Mesendoderm (in vitro differentiated cells): ENCODE measurements at regions not wholly inside any gene's neighbourhood (a gene's known extent, or its start where the extent isn't known, plus 50 kb on each side); places are given as distances from the start of the nearest gene placed in this dataset.

ENCODE experiments used
- DNase-seq: peaks from one replicate; pipeline ENCODE4 v3.0.0; 2013
- H2AK5ac ChIP-seq: 2 replicates; pipeline ENCODE4 v1.6.1; 2013; ENCODE audit warnings: low read length, inconsistent platforms
- H2BK120ac ChIP-seq: 2 replicates; pipeline ENCODE4 v1.6.1; 2013; ENCODE audit warnings: low read depth, mild to moderate bottlenecking, low read length, moderate library complexity, mixed read lengths
- H2BK15ac ChIP-seq: replicated peaks from 2 replicates; pipeline ENCODE4 v1.6.1; 2013; ENCODE audit warnings: low read depth, mild to moderate bottlenecking, moderate library complexity
- H2BK5ac ChIP-seq: 2 replicates; pipeline ENCODE4 v1.6.1; 2013; ENCODE audit warnings: low read length, inconsistent platforms
- H3K18ac ChIP-seq: 2 replicates; pipeline ENCODE4 v1.6.1; 2013; ENCODE audit warnings: mild to moderate bottlenecking, low read length, mixed read lengths
- H3K23ac ChIP-seq: one replicate; pipeline ENCODE4 v1.6.1; 2013; ENCODE audit warnings: low read length
- H3K27ac ChIP-seq: 2 replicates; pipeline ENCODE4 v1.5.1; 2013; ENCODE audit warnings: low read depth, mild to moderate bottlenecking, inconsistent platforms, low read length, moderate library complexity
- H3K27me3 ChIP-seq: 2 replicates; pipeline ENCODE4 v1.6.1; 2013; ENCODE audit warnings: low read length, control low read depth, mild to moderate bottlenecking, inconsistent platforms; ENCODE audit not compliant: insufficient read depth, poor library complexity
- H3K36me3 ChIP-seq: 2 replicates; pipeline ENCODE4 v1.6.1; 2013; ENCODE audit warnings: low read length, inconsistent platforms; ENCODE audit not compliant: control insufficient read depth, insufficient read depth
- H3K4ac ChIP-seq: one replicate; pipeline ENCODE4 v1.6.1; 2013; ENCODE audit warnings: low read depth, mild to moderate bottlenecking, low read length, moderate library complexity
- H3K4me1 ChIP-seq: 2 replicates; pipeline ENCODE4 v1.6.1; 2013; ENCODE audit warnings: low read depth, low read length, inconsistent platforms; ENCODE audit not compliant: control insufficient read depth
- H3K4me2 ChIP-seq: 2 replicates; pipeline ENCODE4 v1.6.1; 2013; ENCODE audit warnings: low read length
- H3K4me3 ChIP-seq: 2 replicates; pipeline ENCODE4 v1.5.1; 2013; ENCODE audit warnings: mild to moderate bottlenecking, low read length
- H3K56ac ChIP-seq: one replicate; pipeline ENCODE4 v1.6.1; 2013; ENCODE audit warnings: low read length
- H3K79me1 ChIP-seq: 2 replicates; pipeline ENCODE4 v1.6.1; 2013; ENCODE audit warnings: low read length, inconsistent platforms
- H3K79me2 ChIP-seq: 2 replicates; pipeline ENCODE4 v1.6.1; 2013; ENCODE audit warnings: mild to moderate bottlenecking, low read length; ENCODE audit not compliant: control insufficient read depth, insufficient read depth
- H3K9ac ChIP-seq: 2 replicates; pipeline ENCODE4 v1.6.1; 2013; ENCODE audit warnings: low read length, inconsistent platforms
- H4K5ac ChIP-seq: one replicate; pipeline ENCODE4 v1.6.1; 2013; ENCODE audit warnings: low read length
- H4K8ac ChIP-seq: one replicate; pipeline ENCODE4 v1.6.1; 2013; ENCODE audit warnings: low read depth, mild to moderate bottlenecking, control low read depth, low read length, moderate library complexity
- WGBS: extraction: QIAGEN DNeasy Blood & Tissue Kit; methylation state at CpG from one replicate; pipeline ENCODE4 v1.1.7; 2013; ENCODE audit warnings: low lambda C conversion rate, missing lambda C conversion rate; ENCODE audit not compliant: insufficient coverage; ENCODE audit errors: extremely low coverage; 5-methylcytosine and 5-hydroxymethylcytosine counted together

- H3K4ac ChIP-seq, result no peak overlapping the region
- no peak overlapping the region for H2BK5ac ChIP-seq
- H4K5ac ChIP-seq, result no peak overlapping the region
- no peaks in the 10 kb centered on the region for H3K79me2 ChIP-seq
- H2AK5ac ChIP-seq, result no peak overlapping the region
- H3K36me3 ChIP-seq, result no peaks in the 10 kb centered on the region
- H3K79me1 ChIP-seq, result no peaks in the 10 kb centered on the region
- H3K18ac ChIP-seq, result no peak overlapping the region
- no peak overlapping the region for H3K9ac ChIP-seq
- H3K4me1 ChIP-seq, result no peaks in the 10 kb centered on the region
- no peak for DNase-seq
- H3K23ac ChIP-seq, result no peak overlapping the region
- no peak overlapping the region for H3K4me2 ChIP-seq
- H3K27me3 ChIP-seq, result no peaks in the 10 kb centered on the region
- H4K8ac ChIP-seq, result no peak overlapping the region
- H3K27ac ChIP-seq, result no peak overlapping the region
- H3K56ac ChIP-seq, result no peak overlapping the region
- H2BK120ac ChIP-seq, result no peak overlapping the region
- H2BK15ac ChIP-seq, result no peak overlapping the region
- no CpG with 5 or more reads among the region's 1 CpG for WGBS
- no peak overlapping the region for H3K4me3 ChIP-seq
Observed at GRCh38 chr12:19901841-19902240, 462.5 kb downstream of the AEBP2 start.

DNA sequence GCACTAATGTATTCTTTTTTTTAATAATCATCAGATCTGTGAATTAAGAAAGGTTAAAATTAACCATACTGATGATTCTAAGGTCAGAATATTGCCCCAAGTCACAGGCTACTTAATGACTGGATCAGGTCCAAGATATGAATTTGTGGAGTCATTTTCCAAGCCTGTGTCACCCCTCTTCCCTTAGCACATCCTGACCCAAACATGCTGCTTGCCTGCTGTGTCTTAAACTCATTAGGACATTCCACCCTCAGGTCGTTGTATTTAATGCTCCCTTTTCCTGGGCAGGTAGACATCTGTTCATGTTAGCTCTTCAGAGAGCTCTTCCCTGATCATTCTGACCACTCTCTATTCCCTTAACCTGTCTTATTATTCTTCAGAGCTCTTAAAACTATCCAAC lies 463.5 kb upstream of the PDE3A start:
- no peak overlapping the region for H3K56ac ChIP-seq
- H3K4ac ChIP-seq, result no peak overlapping the region
- no peak overlapping the region for H2BK120ac ChIP-seq
- no peak overlapping the region for H3K27ac ChIP-seq
- H3K4me1 ChIP-seq, result no peaks in the 10 kb centered on the region
- H3K79me1 ChIP-seq, result no peaks in the 10 kb centered on the region
- no peaks in the 10 kb centered on the region for H3K79me2 ChIP-seq
- H2BK15ac ChIP-seq, result no peak overlapping the region
- no peaks in the 10 kb centered on the region for H3K27me3 ChIP-seq
- no peak overlapping the region for H2AK5ac ChIP-seq
- H3K18ac ChIP-seq, result no peak overlapping the region
- H3K36me3 ChIP-seq, result no peaks in the 10 kb centered on the region
- no peak overlapping the region for H3K4me2 ChIP-seq
- H3K23ac ChIP-seq, result no peak overlapping the region
- H2BK5ac ChIP-seq, result no peak overlapping the region
- no CpG with 5 or more reads among the region's 1 CpG for WGBS
- no peak overlapping the region for H3K4me3 ChIP-seq
- H3K9ac ChIP-seq, result no peak overlapping the region
- H4K8ac ChIP-seq, result no peak overlapping the region
- DNase-seq, result peak; percentile 39
- no peak overlapping the region for H4K5ac ChIP-seq

GRCh38 chr12:19908830-19909229 lies 459.5 kb upstream of the PDE3A start:
- Histone ChIP-seq H3K18ac (no peak overlapping the region), H2AK5ac (no peak overlapping the region), H2BK15ac (no peak overlapping the region), H4K5ac (no peak overlapping the region), H3K27ac (no peak overlapping the region), H3K4me1 (no peaks in the 10 kb centered on the region), H3K27me3 (no peaks in the 10 kb centered on the region), H3K4me2 (no peak overlapping the region), H4K8ac (no peak overlapping the region), H3K36me3 (no peaks in the 10 kb centered on the region), H3K23ac (no peak overlapping the region), H3K9ac (no peak overlapping the region), H3K79me1 (no peaks in the 10 kb centered on the region), H3K56ac (no peak overlapping the region), H3K4ac (no peak overlapping the region), H2BK5ac (no peak overlapping the region), H3K79me2 (no peaks in the 10 kb centered on the region), H3K4me3 (no peak overlapping the region), H2BK120ac (no peak overlapping the region)
- DNase-seq, result no peak
- no CpG with 5 or more reads among the region's 3 CpGs for WGBS

DNA sequence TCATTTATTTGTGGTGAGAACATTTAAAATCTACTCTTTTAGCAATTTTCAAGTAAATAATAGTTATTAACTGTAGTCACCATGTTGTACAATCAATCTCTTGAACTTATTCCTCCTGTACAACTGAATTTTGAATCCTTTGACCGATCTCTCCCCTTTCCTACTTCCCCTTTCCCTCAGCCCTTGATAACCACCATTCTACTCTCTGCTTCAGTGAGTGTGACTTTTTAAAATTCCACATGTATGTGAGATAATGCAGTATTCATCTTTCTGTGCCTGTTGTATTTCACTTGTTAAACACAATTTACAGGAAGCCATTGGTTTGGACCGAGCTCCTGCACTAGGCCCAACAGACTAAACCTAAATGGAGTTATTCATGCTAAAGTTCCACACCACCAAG lies 458.9 kb upstream of the PDE3A start:
- H3K4me2 ChIP-seq, result no peak overlapping the region
- no peaks in the 10 kb centered on the region for H3K79me1 ChIP-seq
- H2AK5ac ChIP-seq, result no peak overlapping the region
- no peak for DNase-seq
- H2BK15ac ChIP-seq, result no peak overlapping the region
- no peak overlapping the region for H3K56ac ChIP-seq
- no peaks in the 10 kb centered on the region for H3K27me3 ChIP-seq
- no peaks in the 10 kb centered on the region for H3K79me2 ChIP-seq
- no peak overlapping the region for H2BK120ac ChIP-seq
- no peak overlapping the region for H3K9ac ChIP-seq
- no peak overlapping the region for H4K5ac ChIP-seq
- no peak overlapping the region for H3K18ac ChIP-seq
- H4K8ac ChIP-seq, result no peak overlapping the region
- no peak overlapping the region for H3K27ac ChIP-seq
- H3K4me1 ChIP-seq, result no peaks in the 10 kb centered on the region
- H3K4me3 ChIP-seq, result no peak overlapping the region
- no CpG with 5 or more reads among the region's 2 CpGs for WGBS
- H3K4ac ChIP-seq, result no peak overlapping the region
- H2BK5ac ChIP-seq, result no peak overlapping the region
- H3K36me3 ChIP-seq, result no peaks in the 10 kb centered on the region
- H3K23ac ChIP-seq, result no peak overlapping the region

- no peaks in the 10 kb centered on the region for H3K27me3 ChIP-seq
- no peak overlapping the region for H3K4me3 ChIP-seq
- H2BK15ac ChIP-seq, result no peak overlapping the region
- no peak overlapping the region for H4K8ac ChIP-seq
- no peak overlapping the region for H3K4ac ChIP-seq
- no peaks in the 10 kb centered on the region for H3K79me1 ChIP-seq
- no peaks in the 10 kb centered on the region for H3K36me3 ChIP-seq
- no peak overlapping the region for H2BK5ac ChIP-seq
- no peak overlapping the region for H4K5ac ChIP-seq
- H3K9ac ChIP-seq, result no peak overlapping the region
- no peak overlapping the region for H3K23ac ChIP-seq
- H2BK120ac ChIP-seq, result no peak overlapping the region
- H3K27ac ChIP-seq, result no peak overlapping the region
- no peak overlapping the region for H2AK5ac ChIP-seq
- H3K79me2 ChIP-seq, result no peaks in the 10 kb centered on the region
- WGBS, result no CpG with 5 or more reads among the region's 3 CpGs
- H3K56ac ChIP-seq, result no peak overlapping the region
- H3K4me2 ChIP-seq, result no peak overlapping the region
- no peak for DNase-seq
- no peaks in the 10 kb centered on the region for H3K4me1 ChIP-seq
- no peak overlapping the region for H3K18ac ChIP-seq
Observed at GRCh38 chr12:19910681-19911080, 457.7 kb upstream of the PDE3A start.

- no peaks in the 10 kb centered on the region for H3K36me3 ChIP-seq
- H3K27ac ChIP-seq, result no peak overlapping the region
- H4K5ac ChIP-seq, result no peak overlapping the region
- H2BK120ac ChIP-seq, result no peak overlapping the region
- H3K27me3 ChIP-seq, result no peaks in the 10 kb centered on the region
- H4K8ac ChIP-seq, result no peak overlapping the region
- H2BK15ac ChIP-seq, result no peak overlapping the region
- no peak for DNase-seq
- no peak overlapping the region for H2BK5ac ChIP-seq
- H3K4me1 ChIP-seq, result no peaks in the 10 kb centered on the region
- no peaks in the 10 kb centered on the region for H3K79me1 ChIP-seq
- no peak overlapping the region for H3K18ac ChIP-seq
- no peak overlapping the region for H3K4ac ChIP-seq
- no peak overlapping the region for H3K4me3 ChIP-seq
- no CpG with 5 or more reads among the region's 5 CpGs for WGBS
- no peaks in the 10 kb centered on the region for H3K79me2 ChIP-seq
- no peak overlapping the region for H3K56ac ChIP-seq
- H3K9ac ChIP-seq, result no peak overlapping the region
- H3K4me2 ChIP-seq, result no peak overlapping the region
- no peak overlapping the region for H3K23ac ChIP-seq
- H2AK5ac ChIP-seq, result no peak overlapping the region
Observed at GRCh38 chr12:19912991-19913390, 455.3 kb upstream of the PDE3A start.
